GM23338 (cell line): ENCODE measurements at regions not wholly inside any gene's neighbourhood (a gene's known extent, or its start where the extent isn't known, plus 50 kb on each side); places are given as distances from the start of the nearest gene placed in this dataset.

ENCODE experiments used
- ATAC-seq: fragments of 200-7000 bp; cut with Tn5 transposase; 3 replicates; pipeline ENCODE4 v1.9.1; 2020
- DNase-seq: peaks from one replicate; pipeline ENCODE4 v3.0.0-alpha.2; 2015; ENCODE audit warnings: low spot score
- H2AFZ ChIP-seq: fragments of 200-600 bp; sonication (generic); 2 replicates; pipeline ENCODE4 v1.8.0; 2016; ENCODE audit warnings: antibody characterized with exemption, mild to moderate bottlenecking, moderate library complexity
- H3F3A ChIP-seq: fragments of 200-600 bp; sonication (generic); replicated peaks from 2 replicates; pipeline ENCODE4 v1.8.0; 2017; ENCODE audit warnings: antibody characterized with exemption, mixed run types, low read depth
- H3K27ac ChIP-seq: fragments of 200-600 bp; sonication (generic); 2 replicates; pipeline ENCODE4 v1.6.1; 2016; ENCODE audit warnings: low read depth
- H3K27me3 ChIP-seq: fragments of 200-600 bp; sonication (generic); 2 replicates; pipeline ENCODE4 v1.8.0; 2016; ENCODE audit warnings: mild to moderate bottlenecking, mixed run types, moderate library complexity; ENCODE audit not compliant: insufficient read depth
- H3K36me3 ChIP-seq: fragments of 200-600 bp; sonication (generic); 2 replicates; pipeline ENCODE4 v1.8.0; 2016; ENCODE audit warnings: mild to moderate bottlenecking; ENCODE audit not compliant: insufficient read depth
- H3K4me1 ChIP-seq: fragments of 200-600 bp; sonication (generic); 2 replicates; pipeline ENCODE4 v1.8.0; 2016; ENCODE audit warnings: mild to moderate bottlenecking, moderate library complexity; ENCODE audit not compliant: insufficient read depth
- H3K4me2 ChIP-seq: fragments of 200-600 bp; sonication (generic); 2 replicates; pipeline ENCODE4 v1.7.1; 2017; ENCODE audit warnings: mixed run types
- H3K4me3 ChIP-seq: fragments of 200-600 bp; sonication (generic); 2 replicates; pipeline ENCODE4 v1.6.1; 2016; ENCODE audit warnings: mixed run types
- H3K79me2 ChIP-seq: fragments of 200-600 bp; sonication (generic); replicated peaks from 2 replicates; pipeline ENCODE4 v1.8.0; 2017; ENCODE audit warnings: mild to moderate bottlenecking; ENCODE audit not compliant: insufficient read depth
- H3K9me2 ChIP-seq: fragments of 200-600 bp; sonication (generic); 2 replicates; pipeline ENCODE4 v1.8.0; 2017; ENCODE audit not compliant: insufficient read depth
- H4K20me1 ChIP-seq: fragments of 200-600 bp; sonication (generic); replicated peaks from 2 replicates; pipeline ENCODE4 v1.8.0; 2017; ENCODE audit warnings: mild to moderate bottlenecking; ENCODE audit not compliant: insufficient read depth
- H3K27ac Mint-ChIP-seq: 2 replicates; pipeline ENCODE4 v1.8.0; 2020; ENCODE audit warnings: inconsistent platforms, mild to moderate bottlenecking, moderate library complexity, mixed read lengths
- H3K27me3 Mint-ChIP-seq: 3 replicates; pipeline ENCODE4 v1.8.0; 2022; ENCODE audit warnings: low read depth, mild to moderate bottlenecking, moderate library complexity, mixed read lengths, inconsistent platforms; ENCODE audit not compliant: insufficient read depth, poor library complexity
- H3K36me3 Mint-ChIP-seq: 3 replicates; pipeline ENCODE4 v1.8.0; 2021; ENCODE audit warnings: low read depth, mild to moderate bottlenecking, inconsistent platforms, moderate library complexity, mixed read lengths
- H3K4me1 Mint-ChIP-seq: 3 replicates; pipeline ENCODE4 v1.8.0; 2020; ENCODE audit warnings: mild to moderate bottlenecking, inconsistent platforms, mixed read lengths
- H3K4me3 Mint-ChIP-seq: 3 replicates; pipeline ENCODE4 v1.8.0; 2021; ENCODE audit warnings: moderate library complexity, mild to moderate bottlenecking, inconsistent platforms, mixed read lengths
- H3K9me3 Mint-ChIP-seq: 3 replicates; pipeline ENCODE4 v1.8.0; 2020; ENCODE audit warnings: moderate library complexity, mild to moderate bottlenecking, inconsistent platforms, mixed read lengths
- CREB1 ChIP-seq: fragments of 250-450 bp; sonication (Bioruptor Pico); IDR thresholded peaks from 2 replicates; pipeline ENCODE4 v1.5.0; 2020; ENCODE audit warnings: low read depth, mild to moderate bottlenecking, moderate library complexity
- CTCF ChIP-seq, 2 experiments: fragments of 200-600 bp in 1 of 2; sonication (generic) in 1 of 2; conservative IDR thresholded peaks; 2 replicates each; pipeline versions ENCODE4 v1.5.1 to v1.6.1; 2016 to 2017; ENCODE audit warnings: antibody characterized with exemption in 2 of 2, low read depth in 2 of 2, mild to moderate bottlenecking in 2 of 2, moderate library complexity in 1 of 2
- ETS1 ChIP-seq: IDR thresholded peaks from 2 replicates; pipeline ENCODE4 v1.6.1; 2016; ENCODE audit warnings: antibody characterized with exemption
- EZH2 ChIP-seq: fragments of 200-600 bp; sonication (generic); IDR thresholded peaks from one replicate; pipeline ENCODE4 v1.8.0; 2017; ENCODE audit warnings: antibody characterized with exemption, mild to moderate bottlenecking, low read depth; ENCODE audit not compliant: unreplicated experiment
- EZH2phosphoT487 ChIP-seq: fragments of 200-600 bp; sonication (generic); IDR thresholded peaks from one replicate; pipeline ENCODE4 v1.8.1; 2018; ENCODE audit warnings: antibody characterized with exemption; ENCODE audit not compliant: unreplicated experiment
- JUNB ChIP-seq: IDR thresholded peaks from one replicate; pipeline ENCODE4 v1.6.1; 2016; ENCODE audit warnings: antibody characterized with exemption; ENCODE audit not compliant: unreplicated experiment
- NANOG ChIP-seq: IDR thresholded peaks from 2 replicates; pipeline ENCODE4 v1.6.1; 2016; ENCODE audit warnings: antibody characterized with exemption, borderline replicate concordance
- POLR2AphosphoS5 ChIP-seq: IDR thresholded peaks from 2 replicates; pipeline ENCODE4 v1.6.1; 2016; ENCODE audit warnings: antibody characterized with exemption, low read depth
- REST ChIP-seq: IDR thresholded peaks from one replicate; pipeline ENCODE4 v1.6.1; 2018; ENCODE audit warnings: antibody characterized with exemption; ENCODE audit not compliant: unreplicated experiment
- STAT1 ChIP-seq: IDR thresholded peaks from one replicate; pipeline ENCODE4 v1.6.1; 2016; ENCODE audit warnings: antibody characterized with exemption; ENCODE audit not compliant: unreplicated experiment
- ZNF114 ChIP-seq: fragments of 250-450 bp; sonication (Bioruptor Pico); IDR thresholded peaks from 2 replicates; pipeline ENCODE4 v1.5.0; 2020; ENCODE audit warnings: mild to moderate bottlenecking, moderate library complexity
- ZNF331 ChIP-seq: fragments of 250-450 bp; sonication (Bioruptor Pico); IDR thresholded peaks from 2 replicates; pipeline ENCODE4 v1.5.0; 2020; ENCODE audit warnings: low read depth, mild to moderate bottlenecking, moderate library complexity
- ZNF462 ChIP-seq: fragments of 250-450 bp; sonication (Bioruptor Pico); IDR thresholded peaks from 2 replicates; pipeline ENCODE4 v1.5.0; 2020; ENCODE audit warnings: mild to moderate bottlenecking, moderate library complexity

- H3K27me3 ChIP-seq, result no peaks in the 10 kb centered on the region
- no peaks in the 10 kb centered on the region for H3F3A ChIP-seq
- no peaks in the 10 kb centered on the region for H3K79me2 ChIP-seq
- no peaks in the 10 kb centered on the region for H3K4me1 ChIP-seq
- H3K4me3 ChIP-seq, result no peak overlapping the region
- no peaks in the 10 kb centered on the region; the same call in 1 of the 2 replicates for H3K36me3 ChIP-seq
- Mint-ChIP-seq H3K4me1 (no peaks in the 10 kb centered on the region), H3K36me3 (peaks cover 8% of the 10 kb centered on the region; the same call in 2 of the 3 replicates), H3K4me3 (no peak overlapping the region), H3K27ac (no peak overlapping the region), H3K27me3 (peaks cover 4% of the 10 kb centered on the region), H3K9me3 (peaks cover 27% of the 10 kb centered on the region)
- H3K27ac ChIP-seq, result no peak overlapping the region
- no peak for DNase-seq
- TF ChIP-seq JUNB (no peak), ZNF462 (CRISPR knock-in tag) (no peak), ETS1 (no peak), REST (no peak), EZH2phosphoT487 (no peak), STAT1 (no peak), ZNF331 (CRISPR knock-in tag) (no peak), ZNF114 (CRISPR knock-in tag) (no peak), POLR2AphosphoS5 (no peak), EZH2 (no peak), NANOG (no peak), CREB1 (no peak), CTCF (conservative IDR thresholded peaks at IDR 0.05; ENCODE audit: low read depth in 2 of 2) (no peak)
- 0 out of 2 replicates have a peak, but pooled peaks cover 4% of the 10 kb centered on the region for H3K9me2 ChIP-seq
- H2AFZ ChIP-seq, result no peak overlapping the region
- no peak overlapping the region for H3K4me2 ChIP-seq
- H4K20me1 ChIP-seq, result no peaks in the 10 kb centered on the region
- ATAC-seq, result no peak
Observed at GRCh38 chr19:29454109-29454508, 71.7 kb upstream of the VSTM2B start.
